ENCODE measurements at regions not wholly inside any gene's neighbourhood (a gene's known extent, or its start where the extent isn't known, plus 50 kb on each side); places are given as distances from the start of the nearest gene placed in this dataset.

- ATAC-seq, result peak; percentile 5
These were observed 94.5 kb downstream of the PDGFA start for GRCh38 chr7:424961-425793.

DNA sequence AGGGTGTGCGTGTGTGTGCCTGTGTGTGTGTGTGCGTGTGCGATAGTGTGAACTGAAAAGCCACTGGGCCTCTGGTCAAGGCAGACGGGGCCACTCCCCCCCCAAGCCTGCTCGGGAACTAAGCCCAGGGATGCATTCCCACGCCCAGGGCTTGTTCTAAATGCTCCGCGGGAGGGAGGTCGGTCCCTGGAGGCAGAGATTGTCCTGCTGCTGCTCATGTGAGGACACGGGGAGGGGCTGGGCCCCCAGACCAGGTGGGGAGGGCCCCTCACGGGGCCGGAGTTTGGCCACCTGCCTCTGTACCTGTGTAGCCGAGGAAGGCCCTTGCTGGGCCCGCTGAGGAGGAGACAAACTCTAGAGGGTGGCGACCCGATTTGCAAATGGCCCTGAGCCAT lies 93.9 kb downstream of the PDGFA start:
- no peak for ATAC-seq

DNA sequence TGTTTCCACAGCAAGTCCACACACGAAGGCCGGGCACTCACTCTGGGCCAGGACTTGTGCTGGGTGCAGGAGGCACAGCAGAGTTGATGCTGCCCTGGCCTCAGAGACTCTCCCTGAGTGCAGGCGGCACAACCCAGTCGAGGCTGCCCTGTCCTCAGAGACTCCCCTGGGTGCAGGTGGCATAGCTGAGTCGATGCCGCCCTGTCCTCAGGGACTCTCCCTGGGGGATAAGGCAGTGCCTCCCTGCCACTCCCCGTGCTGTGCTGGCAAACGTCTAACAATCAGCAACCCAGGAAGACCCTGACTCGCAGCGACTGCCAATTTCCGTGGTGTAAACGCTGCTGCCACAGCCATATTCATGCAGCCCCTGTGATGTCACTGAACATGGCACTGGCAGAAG lies 93.1 kb downstream of the PDGFA start:
- ATAC-seq, result no peak

DNA sequence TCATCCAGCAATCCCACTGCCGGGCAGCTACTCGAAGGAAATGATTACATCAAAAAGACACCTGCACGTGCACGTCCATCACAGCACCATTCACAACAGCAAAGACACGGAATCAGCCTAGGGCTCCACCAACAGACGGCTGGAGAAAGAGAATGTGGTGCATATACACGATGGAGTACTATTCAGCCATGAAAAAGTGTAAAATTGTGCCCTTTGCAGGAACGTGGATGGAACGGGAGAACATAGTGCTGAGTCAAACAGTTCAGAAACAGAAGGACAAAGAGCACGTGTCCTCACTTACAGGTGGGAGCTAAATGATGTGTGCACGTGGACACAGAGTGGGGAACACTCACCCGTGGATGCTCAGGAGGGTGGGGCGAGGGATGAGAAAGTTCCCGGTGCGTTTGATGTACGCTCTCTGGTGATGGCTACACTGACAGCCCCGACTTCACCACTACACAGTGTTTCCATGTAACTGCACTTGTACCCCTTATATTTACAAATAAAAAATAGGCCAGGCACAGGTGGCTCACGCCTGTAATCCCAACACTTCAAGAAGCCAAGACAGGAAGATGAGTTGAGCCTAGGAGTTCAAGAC lies 92.0 kb downstream of the PDGFA start:
- no peak for ATAC-seq

DNA sequence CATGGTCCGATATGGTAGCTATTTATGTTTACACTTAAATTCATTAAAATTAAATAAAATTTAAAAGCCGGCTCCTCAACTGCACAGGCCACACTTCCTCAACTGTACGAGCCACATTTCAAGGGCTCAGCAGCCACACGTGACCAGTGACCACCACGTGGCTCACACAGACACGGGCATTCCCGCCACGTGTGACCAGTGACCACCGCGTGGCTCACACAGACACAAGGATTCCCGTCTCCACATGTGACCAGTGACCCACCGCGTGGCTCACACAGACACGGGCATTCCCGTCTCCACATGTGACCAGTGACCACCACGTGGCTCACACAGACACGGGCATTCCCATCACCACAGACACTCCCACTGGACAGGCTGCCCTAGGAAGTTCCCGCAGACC lies 91.3 kb downstream of the PDGFA start:
- no peak for ATAC-seq

GRCh38 chr7:428927-429827 lies 90.5 kb downstream of the PDGFA start:
- no peak for ATAC-seq

- ATAC-seq, result no peak
These were observed 89.8 kb downstream of the PDGFA start for GRCh38 chr7:429828-430180.

- ATAC-seq, result no peak
These were observed 88.6 kb downstream of the PDGFA start for GRCh38 chr7:431041-431440.

- ATAC-seq, result no peak
These were observed 88.0 kb downstream of the PDGFA start for GRCh38 chr7:431658-432111.

DNA sequence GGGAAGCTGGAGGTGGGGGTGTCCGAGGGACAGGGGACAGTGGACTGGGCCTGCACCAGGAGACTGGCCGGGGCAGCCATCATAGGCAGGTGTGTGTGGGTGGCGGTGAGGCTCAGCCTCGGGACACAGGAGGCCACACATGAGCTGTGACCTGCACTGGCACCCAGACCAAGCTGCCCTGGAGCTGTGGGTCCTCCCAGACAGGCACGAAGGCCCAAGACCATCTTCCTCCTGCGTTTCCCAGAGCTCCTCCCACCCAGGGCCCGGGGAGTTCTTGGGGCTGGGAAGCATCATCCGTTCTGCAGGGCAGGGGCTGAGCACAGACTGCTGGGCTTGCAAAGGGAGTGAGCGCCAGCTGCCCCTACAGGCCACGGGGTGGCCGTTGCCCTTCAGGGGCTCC lies 87.4 kb downstream of the PDGFA start:
- ATAC-seq, result no peak

DNA sequence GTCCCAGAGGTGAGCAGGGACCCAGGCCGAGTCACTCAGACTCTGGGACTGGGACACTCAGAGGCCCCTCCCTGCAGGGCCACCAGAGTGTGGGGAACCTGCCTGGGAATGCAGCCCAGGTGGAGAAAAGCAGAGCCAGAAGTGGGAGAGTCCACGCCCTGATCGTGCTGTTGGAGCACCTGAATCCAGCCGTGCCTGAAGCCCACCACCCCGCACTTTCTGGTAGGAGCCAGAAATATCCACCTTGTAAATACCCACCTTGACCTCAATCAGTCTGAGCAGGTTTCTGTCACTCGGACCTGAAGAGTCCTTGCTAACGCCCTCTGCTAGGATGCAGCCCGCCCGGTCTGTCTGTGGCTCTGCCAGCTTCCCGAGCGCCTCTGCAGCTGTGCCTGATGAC lies 86.7 kb downstream of the PDGFA start:
- no peak for ATAC-seq

GRCh38 chr7:433558-433957 lies 86.1 kb downstream of the PDGFA start:
- ATAC-seq, result no peak

DNA sequence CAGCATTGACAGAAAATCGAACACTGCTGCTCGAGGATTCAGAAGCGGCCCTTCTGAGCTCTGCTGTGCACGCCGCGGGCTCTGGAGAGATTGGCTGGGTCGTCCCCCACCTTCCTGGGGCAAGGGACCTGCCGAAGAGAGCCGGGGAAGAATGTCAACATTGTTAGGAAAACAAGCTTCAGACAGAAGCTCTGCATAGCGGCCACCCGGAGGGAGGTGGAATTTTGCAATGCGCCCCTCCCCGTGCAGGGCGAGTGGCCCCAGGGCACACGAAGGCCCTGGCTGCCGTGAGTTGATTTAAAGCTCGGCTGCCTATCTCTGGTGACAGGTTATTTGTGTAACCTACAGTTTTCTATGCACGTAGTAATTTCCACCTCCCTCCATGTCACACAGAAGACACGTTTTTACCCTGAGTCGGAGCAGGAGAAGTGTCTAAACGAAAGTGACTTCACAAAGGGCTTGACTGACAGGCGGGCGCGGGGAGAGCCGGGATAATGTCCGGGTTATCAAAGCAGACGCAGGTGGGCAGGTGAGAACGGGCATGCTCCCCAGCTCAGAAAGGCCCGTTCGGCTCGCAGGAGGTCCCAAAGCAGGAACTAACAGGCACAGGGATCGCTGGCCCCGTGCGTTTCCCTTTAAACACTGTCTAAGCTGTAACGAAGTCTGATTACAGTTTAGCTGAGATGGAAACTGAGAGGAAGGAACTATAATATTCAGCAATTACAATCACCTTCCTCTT lies 84.6 kb downstream of the PDGFA start:
- no peak for ATAC-seq

- ATAC-seq, result peak; percentile 92
These were observed 83.8 kb downstream of the PDGFA start for GRCh38 chr7:435630-436366.

GRCh38 chr7:436367-437128 lies 83.1 kb downstream of the PDGFA start:
- ATAC-seq, result no peak

DNA sequence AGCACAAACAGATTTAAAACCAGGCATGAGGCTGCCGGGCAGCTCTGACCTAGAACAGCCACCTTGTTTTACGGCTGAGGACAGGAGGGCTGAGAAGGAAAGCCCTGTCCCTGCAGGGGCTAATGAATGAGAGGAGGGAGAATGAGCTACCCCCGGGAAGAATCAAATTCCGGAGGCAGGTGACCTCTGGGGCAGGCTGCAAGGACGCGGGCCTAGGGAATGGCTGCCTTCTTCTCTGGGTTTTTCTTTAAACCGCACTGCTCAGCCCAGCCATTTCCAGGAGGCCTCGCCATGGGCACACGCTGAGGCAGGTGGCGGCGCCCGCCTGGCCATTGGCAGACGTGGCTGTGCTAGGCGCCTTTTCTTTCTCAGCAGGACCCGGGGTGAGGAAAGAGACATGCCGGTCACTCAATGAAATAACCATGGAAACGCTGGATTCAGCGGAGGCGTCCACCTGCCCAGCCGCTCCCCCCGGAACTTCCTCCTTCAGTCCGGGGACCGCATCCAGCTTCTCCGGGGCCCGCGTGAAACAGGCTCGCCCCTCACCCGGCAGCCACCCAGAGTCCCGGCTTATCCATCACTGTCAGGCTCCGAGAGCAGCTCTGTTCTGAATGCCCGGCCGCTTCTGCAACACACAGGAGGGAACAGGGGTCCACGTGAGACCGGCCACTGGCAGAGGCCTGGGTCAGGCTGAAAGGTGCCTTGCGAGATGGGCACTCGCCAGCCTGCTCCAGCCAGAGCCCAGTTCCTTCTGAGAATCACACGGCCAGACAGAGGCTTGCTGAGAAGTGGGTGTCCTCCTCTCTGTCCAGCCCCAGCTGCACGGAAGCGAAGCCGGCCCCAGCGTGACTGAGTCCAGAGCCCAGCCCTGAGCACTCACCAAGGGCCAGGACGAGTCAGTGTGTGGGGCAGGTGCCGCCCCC lies 82.1 kb downstream of the PDGFA start:
- ATAC-seq, result no peak

DNA sequence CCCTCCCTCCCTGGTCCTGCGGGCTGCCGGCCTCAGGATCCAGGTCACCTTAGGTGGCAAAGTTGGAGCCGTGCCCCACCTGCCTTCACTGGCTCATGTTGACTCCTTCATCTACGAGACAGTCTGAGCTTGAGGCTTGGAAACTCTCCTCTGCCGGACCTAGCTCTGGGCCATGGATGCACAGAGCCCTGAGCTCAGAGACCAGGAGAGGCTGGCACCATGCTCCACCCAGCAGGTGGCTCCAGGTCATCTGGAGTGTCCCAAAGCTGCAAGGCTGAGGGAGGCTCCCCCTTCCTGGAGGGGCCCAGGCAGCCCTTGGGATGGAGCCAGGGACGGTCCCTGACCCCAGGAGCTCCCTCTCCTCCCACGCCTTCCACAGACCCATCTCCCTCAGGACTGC lies 81.3 kb downstream of the PDGFA start:
- ATAC-seq, result no peak

DNA sequence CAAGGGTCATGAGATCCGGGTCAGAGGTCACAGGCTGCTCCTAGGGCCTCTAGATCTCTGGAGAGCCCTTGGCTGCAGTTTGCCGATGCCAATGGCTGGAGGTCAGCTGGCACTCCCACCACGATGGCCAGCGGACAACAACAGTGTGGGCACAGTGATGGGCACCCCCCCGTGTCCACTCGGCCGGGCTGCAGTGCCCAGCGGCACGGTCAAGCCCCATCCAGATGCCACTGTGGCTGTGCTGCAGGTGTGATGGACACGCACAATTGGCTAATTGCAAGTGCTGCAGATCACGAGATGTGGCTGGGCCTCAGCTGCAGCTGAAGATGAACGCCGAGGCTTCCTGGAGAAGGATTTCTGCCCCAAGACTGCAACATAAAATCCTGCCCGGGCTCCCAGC lies 80.7 kb downstream of the PDGFA start:
- ATAC-seq, result no peak

GRCh38 chr7:440059-440749 lies 79.4 kb downstream of the PDGFA start:
- no peak for ATAC-seq
